ENCODE measurements at regions not wholly inside any gene's neighbourhood (a gene's known extent, or its start where the extent isn't known, plus 50 kb on each side); places are given as distances from the start of the nearest gene placed in this dataset.

- H3K27ac ChIP-seq (ENCODE audit: low read depth, low read length) = no peak overlapping the region
- ChIA-PET CTCF (interaction anchor here (1.1 kb wide), 1 partner anchor 76 kb away, joined by 3 read pairs; no protein-coding TSS in a partner anchor), POLR2A (no interaction called here)
- H3K27me3 ChIP-seq (ENCODE audit: control insufficient read depth, insufficient read depth, low read length) = no peaks in the 10 kb centered on the region
- no peaks in the 10 kb centered on the region for H3K9me3 ChIP-seq (ENCODE audit: control insufficient read depth, insufficient read depth, low read length)
- TF ChIP-seq CTCF (IDR thresholded peaks at IDR 0.05; ENCODE audit: low read depth, low read length) = no peak
- no peak for DNase-seq (ENCODE audit: low read depth, low spot score)
- no peak overlapping the region for H3K4me3 ChIP-seq (ENCODE audit: low read depth, low read length)
These were observed 211.3 kb downstream of the COG6 start for GRCh38 chr13:39866722-39867121.

GRCh38 chr13:39867807-39868206 is 212.3 kb downstream of the COG6 start:
- no peaks in the 10 kb centered on the region for H3K9me3 ChIP-seq (ENCODE audit: control insufficient read depth, insufficient read depth, low read length)
- no peak for TF ChIP-seq CTCF (IDR thresholded peaks at IDR 0.05; ENCODE audit: low read depth, low read length)
- no peak overlapping the region for H3K4me3 ChIP-seq (ENCODE audit: low read depth, low read length)
- H3K27ac ChIP-seq (ENCODE audit: low read depth, low read length) = no peak overlapping the region
- CTCF ChIA-PET = interaction anchor here (0.9 kb wide), 1 partner anchor 75 kb away, joined by 3 read pairs; no protein-coding TSS in a partner anchor
- POLR2A ChIA-PET = no interaction called here
- no peaks in the 10 kb centered on the region for H3K27me3 ChIP-seq (ENCODE audit: control insufficient read depth, insufficient read depth, low read length)
- DNase-seq (ENCODE audit: low read depth, low spot score) = no peak

GRCh38 chr13:39870197-39870747 is 214.8 kb downstream of the COG6 start:
- POLR2A ChIA-PET = no interaction called here
- H3K27ac ChIP-seq (ENCODE audit: low read depth, low read length) = no peak overlapping the region
- no peak for TF ChIP-seq CTCF (IDR thresholded peaks at IDR 0.05; ENCODE audit: low read depth, low read length)
- no peaks in the 10 kb centered on the region for H3K9me3 ChIP-seq (ENCODE audit: control insufficient read depth, insufficient read depth, low read length)
- CTCF ChIA-PET = interaction anchor here (0.6 kb wide), 1 partner anchor 820 kb away, joined by 3 read pairs; no protein-coding TSS in a partner anchor
- no peak for DNase-seq (ENCODE audit: low read depth, low spot score)
- no peaks in the 10 kb centered on the region for H3K27me3 ChIP-seq (ENCODE audit: control insufficient read depth, insufficient read depth, low read length)
- H3K4me3 ChIP-seq (ENCODE audit: low read depth, low read length) = no peak overlapping the region

GRCh38 chr13:39874331-39875053 is 219.0 kb downstream of the COG6 start:
- Histone ChIP-seq H3K27ac (ENCODE audit: low read depth, low read length) (no peak overlapping the region), H3K4me3 (ENCODE audit: low read depth, low read length) (no peak overlapping the region), H3K9me3 (ENCODE audit: control insufficient read depth, insufficient read depth, low read length) (no peaks in the 10 kb centered on the region), H3K27me3 (ENCODE audit: control insufficient read depth, insufficient read depth, low read length) (no peaks in the 10 kb centered on the region)
- no peak for DNase-seq (ENCODE audit: low read depth, low spot score)
- no peak for TF ChIP-seq CTCF (IDR thresholded peaks at IDR 0.05; ENCODE audit: low read depth, low read length)
- POLR2A ChIA-PET = no interaction called here
- CTCF ChIA-PET = no interaction called here

Measured in AG04450 (cell line).